GM18867 (cell line): ENCODE measurements at regions not wholly inside any gene's neighbourhood (a gene's known extent, or its start where the extent isn't known, plus 50 kb on each side); places are given as distances from the start of the nearest gene placed in this dataset.
"Not testable (repeated sequence)": the region's sequence is repeated elsewhere in the genome, so short reads cannot be mapped to it uniquely, and the experiment has no call there.

ENCODE experiments used
- ATAC-seq: cut with Tn5 transposase; IDR thresholded peaks from one replicate; pipeline ENCODE4 v1.9.1; 2021; ENCODE audit warnings: mild to moderate bottlenecking, moderate library complexity; ENCODE audit not compliant: unreplicated experiment

DNA sequence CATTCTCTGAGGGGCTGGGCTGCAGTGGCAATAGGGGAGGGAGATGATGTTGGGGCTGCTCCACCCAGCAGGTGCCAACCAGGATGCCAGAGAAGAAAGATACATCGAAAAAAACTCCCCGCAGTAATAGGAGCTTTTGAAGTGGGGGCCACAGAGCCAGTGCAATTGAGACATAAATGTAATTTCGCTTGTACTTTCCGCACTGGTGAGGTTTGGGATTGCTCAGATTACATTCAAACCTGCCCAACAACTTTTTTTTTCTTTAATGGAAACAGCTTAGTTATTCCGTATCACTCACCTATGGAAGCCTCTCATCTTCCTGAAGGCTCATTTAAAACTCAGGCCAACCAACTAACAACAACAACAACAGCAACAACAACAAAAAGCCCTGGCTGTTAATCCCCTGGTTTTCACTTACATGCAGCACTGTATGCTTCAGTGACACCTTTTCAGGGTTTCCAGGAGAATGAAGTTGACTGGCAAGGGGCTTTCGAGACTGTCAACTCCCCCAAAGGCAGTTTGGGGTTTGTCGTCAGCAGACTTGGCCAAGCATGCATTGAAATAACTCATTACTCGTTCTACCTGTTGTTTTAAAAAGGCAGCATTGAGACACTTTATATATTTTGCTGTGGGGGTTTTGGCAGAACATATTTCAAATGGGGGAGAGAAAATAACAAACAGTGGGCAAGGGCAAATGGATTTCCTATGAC lies 163.8 kb downstream of the EBLN2 start:
- no peak for ATAC-seq

DNA sequence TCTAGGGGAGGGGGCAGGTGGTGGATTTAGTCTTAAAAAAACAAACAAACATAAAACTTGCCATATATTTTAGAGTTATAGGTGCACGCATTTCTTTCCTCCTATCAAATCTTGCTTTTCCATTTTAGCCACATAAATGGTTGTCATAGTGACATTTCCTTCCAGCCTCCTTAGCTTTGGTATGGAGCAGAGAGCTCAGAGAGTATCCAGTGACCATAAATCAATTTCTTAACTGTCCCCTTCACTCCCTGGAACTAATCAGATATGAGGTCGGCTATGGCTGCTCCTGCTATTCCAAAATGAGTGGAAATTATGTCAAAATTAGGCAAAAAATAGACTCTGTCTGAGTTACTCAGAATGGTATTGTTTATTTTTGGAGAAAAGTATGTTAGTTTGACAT lies 164.5 kb downstream of the EBLN2 start:
- ATAC-seq, result no peak

DNA sequence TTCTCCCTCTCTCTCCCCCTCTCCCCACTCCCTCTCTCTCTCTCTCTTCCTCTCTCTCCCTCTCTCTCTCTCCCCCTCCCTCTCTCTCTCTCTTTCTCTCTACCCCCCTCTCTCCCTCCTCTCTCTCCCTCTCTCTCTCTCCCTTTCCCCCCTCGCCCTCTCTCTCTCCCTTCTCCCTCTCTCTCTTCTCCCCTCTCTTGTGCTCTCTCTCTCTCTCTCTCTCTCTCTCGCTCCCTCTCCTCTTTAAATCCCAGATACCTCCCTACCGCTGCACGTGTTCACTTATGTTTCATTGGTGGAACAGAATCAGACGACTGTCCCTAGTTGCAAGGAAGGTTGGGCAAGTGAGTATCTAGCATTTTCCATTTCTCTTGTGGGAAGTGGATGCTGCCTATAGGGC lies 166.5 kb downstream of the EBLN2 start:
- no peak for ATAC-seq

DNA sequence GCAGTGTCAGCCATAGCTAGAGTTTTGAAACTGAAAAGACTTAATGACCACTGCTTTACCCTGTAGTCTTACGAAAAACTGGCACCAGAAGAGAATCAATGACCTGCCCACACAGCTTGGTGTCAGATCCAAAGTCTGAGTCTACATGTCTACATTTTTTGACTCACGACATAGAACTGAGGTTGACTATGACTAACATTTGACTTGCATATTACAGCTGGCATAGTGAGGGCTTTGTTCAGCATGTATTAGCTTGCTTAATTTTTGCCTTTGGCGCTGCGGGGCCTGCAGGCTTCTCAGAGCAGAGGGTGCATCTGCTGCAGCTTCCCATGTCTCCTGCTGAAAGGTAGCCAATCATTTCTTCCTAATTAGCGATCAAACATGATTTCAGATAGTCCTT lies 167.0 kb downstream of the EBLN2 start:
- no peak for ATAC-seq

DNA sequence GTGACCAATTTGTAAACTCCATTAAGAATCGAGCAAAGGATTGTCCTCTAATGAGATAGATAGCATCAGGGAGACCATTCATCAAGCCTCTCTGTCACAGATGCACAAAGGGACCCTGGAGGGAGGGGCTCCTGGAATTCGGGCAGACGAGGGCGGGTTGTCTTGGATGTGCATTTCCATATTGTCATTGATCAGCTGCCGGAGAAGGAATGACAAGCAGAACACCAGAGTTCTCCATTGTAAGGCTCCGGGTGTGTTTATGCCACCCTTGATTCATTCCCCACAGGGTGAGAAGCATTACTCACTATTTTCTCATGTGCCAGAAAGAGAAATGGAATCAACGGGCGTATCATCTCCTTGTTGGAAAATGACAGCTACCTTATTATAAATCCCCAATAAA lies 167.5 kb downstream of the EBLN2 start:
- ATAC-seq, result no peak

DNA sequence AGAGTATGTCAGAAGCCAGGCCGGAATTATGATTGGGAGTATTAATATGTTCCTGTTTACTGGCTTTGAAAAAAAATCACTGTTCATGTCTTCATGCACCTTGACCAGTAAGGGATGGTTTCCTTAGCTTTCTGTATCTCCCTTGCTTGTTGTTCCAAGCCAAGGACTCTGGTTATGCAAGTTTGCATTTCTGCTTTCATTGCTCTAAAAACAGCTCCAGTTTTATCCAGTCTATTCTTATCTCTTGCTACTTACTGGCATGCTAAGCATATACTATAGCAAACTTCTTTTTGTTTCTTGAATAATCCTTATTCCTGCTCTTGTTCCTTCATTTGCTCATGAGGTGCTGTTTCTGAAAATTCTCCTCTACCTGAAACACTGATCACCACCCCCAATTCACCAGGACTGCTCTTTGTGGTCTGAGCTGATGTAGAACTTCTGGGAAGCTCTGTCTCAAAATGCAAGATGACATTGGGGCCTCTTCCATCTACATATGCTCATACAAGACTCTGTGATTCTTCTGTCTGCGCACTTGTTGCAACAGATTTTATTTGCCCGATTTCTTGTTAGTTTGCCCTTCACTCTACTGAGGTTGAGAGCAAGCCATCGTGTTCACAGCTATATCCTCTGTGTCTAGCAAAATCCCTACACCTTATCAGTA lies 173.0 kb downstream of the EBLN2 start:
- ATAC-seq, result no peak

DNA sequence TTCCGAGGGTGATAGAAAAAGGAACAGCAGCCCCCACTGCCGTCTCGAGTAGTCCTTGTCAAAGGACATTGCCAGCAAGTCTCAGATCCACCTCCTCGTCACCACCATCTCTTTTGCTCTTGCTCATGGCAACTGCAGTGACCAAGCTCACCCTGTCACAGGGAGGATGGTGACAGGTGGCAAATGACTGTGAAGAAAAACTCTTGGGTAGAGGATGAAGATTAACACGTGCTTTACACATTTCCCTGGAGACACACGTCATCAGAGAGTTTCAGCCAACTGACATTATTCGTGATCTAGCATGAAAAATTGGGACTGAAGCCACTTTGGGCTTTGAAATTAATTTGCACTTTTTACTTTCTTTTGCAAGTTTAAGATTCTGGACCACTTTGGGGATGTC lies 174.3 kb downstream of the EBLN2 start:
- no peak for ATAC-seq

DNA sequence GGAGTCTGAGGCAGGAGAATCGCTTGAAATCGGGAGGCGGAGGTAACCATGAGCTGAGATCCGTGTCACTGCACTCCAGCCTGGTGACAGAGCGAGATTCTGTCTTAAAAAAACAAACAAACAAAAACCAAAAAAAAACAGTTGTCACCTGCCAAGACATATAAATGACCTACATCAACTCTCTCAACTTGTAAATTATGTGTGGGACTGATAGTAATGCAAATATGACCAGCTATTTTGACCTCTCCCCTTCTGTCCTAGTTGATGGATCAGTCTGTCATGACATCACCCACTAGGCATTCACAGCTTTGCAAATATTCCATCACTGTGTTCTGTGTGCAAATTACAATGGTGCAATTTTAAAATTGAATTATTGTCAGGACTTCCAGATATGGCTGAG lies 175.4 kb downstream of the EBLN2 start:
- no peak for ATAC-seq

DNA sequence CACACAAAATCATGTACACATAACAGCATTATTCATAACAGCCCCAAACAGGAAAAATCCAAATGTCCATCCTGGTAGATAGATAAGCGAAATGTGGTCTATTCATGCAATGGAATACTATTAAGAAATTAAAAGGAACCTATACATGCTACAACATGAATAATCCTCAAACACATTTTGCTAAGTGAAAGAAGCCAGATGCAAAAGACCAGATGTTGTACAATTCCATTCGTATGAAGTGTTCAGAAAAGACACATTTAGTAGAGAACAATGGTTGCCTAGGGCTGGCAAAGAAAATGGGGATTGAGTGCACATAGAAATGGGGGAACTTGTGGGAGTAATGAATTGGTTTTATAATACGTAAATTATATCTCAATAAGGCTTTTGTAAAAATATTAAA lies 182.3 kb downstream of the EBLN2 start:
- no peak for ATAC-seq

DNA sequence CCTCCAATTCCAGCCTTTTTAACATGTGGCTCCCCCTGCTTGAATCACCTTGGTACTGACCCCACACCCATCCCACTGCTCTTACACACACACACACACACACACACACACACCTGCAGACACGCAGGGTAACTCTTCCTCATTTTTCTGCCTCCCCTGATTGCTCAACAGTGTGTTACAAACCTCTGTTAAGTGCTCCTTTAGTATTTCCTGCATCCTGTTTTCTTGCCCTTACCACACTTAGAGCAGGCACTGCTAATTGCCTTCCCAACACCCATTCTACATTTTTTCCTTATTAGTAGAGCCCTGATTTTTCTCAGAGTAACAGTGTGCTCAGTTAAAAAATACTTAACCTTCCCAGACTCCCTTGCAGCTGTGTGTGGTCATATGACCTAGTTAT lies 184.0 kb downstream of the EBLN2 start:
- ATAC-seq, result no peak

DNA sequence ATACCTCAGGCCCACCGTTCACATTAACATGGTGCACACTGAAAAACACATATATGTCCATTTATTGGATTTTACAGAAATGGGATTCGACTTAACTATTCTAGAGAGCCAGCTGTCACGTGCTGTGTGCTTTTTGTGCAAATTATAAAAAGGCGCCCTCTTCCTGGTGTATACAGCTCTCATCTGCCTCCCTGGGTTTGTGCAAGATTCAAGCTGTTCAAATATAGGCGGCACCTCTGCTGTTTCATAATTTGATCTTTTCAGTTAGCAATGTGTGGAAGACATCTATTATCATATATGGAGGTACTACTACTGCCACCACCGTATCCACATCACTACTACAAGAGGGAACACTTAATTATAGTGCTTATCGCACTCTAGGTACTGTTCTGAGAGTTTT lies 187.6 kb downstream of the EBLN2 start:
- no peak for ATAC-seq

DNA sequence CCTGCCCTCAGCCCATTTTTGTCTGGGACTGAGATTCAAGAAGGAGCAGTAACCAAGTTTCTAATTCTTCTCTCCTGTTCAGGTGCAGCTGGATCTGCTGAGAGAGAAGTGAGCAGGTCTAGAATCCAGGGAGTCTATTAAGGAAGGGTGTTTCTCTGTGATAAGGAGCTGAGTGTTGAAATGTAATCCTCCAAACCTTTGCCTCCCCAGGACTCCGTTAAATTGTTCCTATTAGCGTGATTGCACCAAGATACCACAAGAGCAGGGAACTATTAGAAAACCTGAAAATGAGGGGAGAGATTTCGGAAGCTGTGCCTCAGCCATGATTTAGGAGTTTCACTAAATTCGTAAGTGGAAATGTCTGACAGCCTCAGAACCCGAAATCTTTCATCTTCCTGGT lies 192.6 kb downstream of the EBLN2 start:
- ATAC-seq, result no peak

DNA sequence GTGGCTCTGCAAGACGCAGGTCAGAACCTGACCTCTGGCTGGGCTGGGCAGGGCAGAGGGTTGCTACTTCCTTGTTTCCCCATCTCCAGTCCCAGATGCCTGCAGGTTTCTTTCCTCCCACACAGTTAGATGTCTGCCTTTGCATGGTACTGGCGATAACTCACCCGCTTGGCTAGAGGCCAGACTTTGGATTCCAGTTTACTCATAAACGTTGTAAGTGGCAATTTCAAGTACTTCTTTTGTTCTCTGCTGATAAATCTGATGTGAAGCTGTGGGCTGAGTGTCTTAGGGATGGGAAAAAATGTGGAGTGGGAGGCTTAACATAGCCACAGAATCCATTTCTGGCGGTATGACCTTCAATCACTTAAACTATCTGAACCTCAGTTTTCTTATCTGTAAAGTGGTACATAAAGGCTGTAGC lies 194.2 kb downstream of the EBLN2 start:
- no peak for ATAC-seq

DNA sequence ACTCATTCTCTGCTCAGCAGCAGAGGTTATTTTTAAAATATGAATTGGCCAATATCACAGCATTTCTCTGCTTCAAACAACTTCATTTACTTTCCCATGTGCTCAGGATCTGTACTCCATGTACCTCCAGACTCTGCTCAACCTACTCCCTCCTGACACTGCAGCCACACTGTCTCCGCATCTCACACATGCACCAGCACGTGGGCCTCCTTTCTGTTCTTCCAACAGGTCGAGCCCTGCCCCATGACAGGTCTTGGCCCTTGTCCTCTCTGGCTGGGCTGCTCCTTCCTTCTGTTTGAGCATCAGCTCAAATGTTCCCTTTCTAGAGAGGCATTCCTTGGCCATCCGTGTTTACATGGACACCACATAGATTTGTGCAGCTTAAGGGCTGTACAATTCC lies 195.7 kb downstream of the EBLN2 start:
- no peak for ATAC-seq

DNA sequence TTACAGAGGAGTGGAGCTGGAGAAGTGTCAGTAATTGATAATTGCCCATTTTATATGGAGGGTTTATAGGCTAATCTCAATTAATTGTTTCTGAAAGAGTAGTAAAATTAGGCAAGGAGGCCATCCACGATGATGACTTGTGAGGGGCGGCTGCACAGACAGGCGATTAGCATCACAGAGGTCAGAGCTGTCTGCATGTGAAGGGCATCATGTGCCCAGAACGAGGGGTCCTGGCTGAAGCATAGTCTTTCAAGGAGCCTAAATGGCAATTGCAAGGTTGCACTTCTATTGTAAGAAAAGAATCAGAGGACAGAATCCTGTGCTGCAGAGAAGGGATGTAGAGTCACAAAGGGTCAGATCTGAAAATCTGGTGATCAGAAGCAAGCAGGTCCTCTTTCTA lies 196.6 kb downstream of the EBLN2 start:
- no peak for ATAC-seq

DNA sequence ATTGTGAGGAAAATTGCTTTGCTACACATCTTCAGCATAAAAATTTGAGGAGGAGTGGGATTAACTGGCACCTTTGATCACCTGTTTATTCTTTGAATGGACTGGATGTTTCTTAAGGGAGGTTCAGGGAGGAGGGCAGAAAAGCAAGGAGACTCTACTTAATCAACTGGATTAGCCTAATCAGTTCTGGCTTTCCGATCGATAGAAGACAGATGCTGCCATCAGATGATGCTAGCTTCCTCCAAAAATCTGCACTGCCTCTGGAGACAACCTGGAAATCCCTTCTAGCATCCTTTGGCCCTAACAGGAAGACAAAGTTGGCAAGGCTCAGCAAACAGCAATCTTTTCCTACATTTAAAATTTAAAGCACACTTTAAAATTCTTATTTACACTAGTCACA lies 197.8 kb downstream of the EBLN2 start:
- ATAC-seq, result no peak

DNA sequence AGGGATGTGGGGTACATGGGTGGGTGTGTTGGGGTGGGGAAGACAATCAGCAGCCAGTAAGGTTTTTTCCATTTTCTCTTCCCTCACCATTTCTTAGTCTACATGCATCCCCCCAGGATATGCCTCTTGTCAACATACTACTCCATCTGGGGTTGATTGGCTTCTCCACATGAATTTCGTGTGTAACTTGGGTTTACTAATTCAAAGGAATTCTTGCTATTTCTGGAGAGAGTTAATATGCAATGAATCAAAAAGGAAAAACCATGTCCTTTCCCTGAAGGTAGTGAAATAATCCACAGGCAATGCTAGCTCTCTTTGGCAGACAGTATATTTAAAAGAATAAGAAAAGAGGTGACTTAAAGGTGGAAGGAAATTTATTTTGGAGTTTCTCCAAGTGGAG lies 198.4 kb downstream of the EBLN2 start:
- ATAC-seq, result no peak

DNA sequence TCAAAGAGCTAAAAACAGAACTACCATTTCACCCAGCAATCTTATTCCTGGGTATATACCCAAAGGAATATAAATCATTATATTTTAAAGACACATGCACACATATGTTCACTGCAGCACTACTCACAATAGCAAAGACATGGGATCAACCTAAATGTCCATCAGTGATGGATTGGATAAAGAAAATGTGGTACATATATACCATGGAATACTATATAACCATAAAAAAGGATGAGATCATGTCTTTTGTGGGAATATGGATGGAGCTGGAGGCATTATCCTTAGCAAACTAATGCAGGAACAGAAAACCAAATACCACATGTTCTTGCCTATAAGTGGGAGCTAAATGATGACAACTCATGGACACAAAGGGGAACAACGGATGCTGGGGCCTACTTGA lies 205.1 kb downstream of the EBLN2 start:
- not testable (repeated sequence) for ATAC-seq

DNA sequence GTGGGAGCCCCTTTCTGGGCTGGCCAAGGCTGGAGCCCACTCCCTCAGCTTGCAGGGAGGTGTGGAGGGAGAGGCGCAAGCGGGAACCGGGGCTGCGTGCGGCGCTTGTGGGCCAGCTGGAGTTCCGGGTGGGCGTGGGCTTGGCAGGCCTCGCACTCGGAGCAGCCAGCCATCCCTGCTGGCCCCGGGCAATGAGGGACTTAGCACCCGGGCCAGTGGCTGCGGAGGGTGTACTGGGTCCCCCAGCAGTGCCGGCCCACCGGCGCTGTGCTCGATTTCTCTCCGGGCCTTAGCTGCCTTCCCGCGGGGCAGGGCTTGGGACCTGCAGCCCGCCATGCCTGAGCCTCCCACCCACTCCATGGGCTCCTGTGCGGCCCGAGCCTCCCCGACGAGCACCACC lies 207.7 kb downstream of the EBLN2 start:
- ATAC-seq, result not testable (repeated sequence)

DNA sequence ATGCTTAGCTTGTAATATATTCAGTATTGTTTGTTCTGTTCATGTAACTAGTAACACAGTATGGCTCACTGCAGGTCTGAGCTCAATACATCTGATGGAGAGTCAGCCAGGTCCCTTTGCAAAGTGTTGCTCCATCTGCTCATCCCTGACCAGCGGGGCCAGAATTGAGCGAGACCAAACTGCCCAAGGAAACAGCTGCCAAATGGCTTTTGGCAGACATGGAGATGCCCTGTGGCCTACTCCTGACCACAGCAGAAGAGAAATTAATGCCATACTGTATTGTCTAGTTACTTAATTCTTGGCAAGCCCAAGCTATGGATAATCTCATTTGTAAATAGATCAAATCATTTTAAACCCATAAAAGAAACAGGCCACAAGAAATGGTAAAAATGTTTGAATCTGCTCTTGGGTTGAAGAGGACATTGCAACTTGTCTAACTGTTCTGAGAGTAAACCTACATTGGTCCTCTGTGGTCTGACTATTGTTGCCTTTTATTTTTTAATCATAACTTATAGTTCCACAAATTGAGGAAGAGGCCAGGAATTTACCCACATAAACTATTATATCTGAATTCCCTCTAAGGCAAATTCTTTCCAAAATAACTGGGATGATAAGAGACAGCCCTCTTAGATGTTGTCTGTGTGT lies 209.5 kb downstream of the EBLN2 start:
- no peak for ATAC-seq

DNA sequence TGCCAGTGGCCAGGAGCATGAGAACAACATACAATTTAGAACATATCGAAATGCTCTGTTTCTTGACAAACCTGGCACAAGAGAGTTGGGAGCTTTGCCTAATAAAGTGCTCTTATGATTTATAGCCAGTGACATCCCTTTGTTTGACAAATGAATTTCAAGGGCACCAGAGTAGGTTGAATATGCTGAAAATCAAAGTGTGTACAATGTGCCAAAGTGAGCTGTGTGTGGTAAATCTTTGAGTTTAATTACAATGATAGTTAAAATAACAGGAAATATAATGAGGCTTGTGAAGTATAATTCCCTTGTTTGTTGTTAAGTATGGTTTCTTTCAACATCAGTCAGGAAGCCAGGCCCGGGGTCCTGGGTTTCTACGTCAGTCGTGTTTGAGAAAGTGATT lies 211.9 kb downstream of the EBLN2 start:
- ATAC-seq, result no peak

DNA sequence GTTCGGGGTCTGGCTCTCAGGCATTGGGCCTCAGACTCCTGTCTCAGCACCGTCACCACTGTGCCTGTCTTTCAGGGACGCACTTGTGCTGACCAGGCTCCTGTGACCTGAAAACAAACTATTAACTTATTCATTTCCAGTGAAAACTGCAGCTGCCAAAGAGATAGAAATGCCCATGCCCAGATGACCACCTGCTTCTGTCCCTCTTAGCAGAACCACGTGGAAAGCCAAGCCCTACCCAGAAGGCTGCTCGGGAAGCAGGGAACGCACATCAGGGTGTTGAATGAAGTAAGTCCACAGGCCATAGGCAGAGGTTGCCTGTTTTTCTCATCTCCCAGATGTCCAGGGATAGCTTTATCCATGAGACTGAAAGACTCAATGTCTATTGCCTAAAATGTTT lies 219.3 kb downstream of the EBLN2 start:
- no peak for ATAC-seq
